Activated CD8-positive, alpha-beta T cell treated with anti-CD3 and anti-CD28 coated beads, Interleukin-2, amount 10 ng/mL, durations not matched to agents 7 days and 5 days (primary cell): ENCODE measurements at regions not wholly inside any gene's neighbourhood (a gene's known extent, or its start where the extent isn't known, plus 50 kb on each side); places are given as distances from the start of the nearest gene placed in this dataset.

Experiments used
- ATAC-seq: fragments of 150-1000 bp; cut with Tn5 transposase; one replicate; pipeline ENCODE4 v1.10.0; 2021; ENCODE audit warnings: moderate library complexity
- CTCF ChIA-PET: fragments of 350-600 bp; sonication (Branson Sonifier 250); formaldehyde crosslinking; loops from one replicate; lab custom pipeline; 2021; ENCODE audit warnings: antibody characterized with exemption; lab: Charles Lee
- POLR2A ChIA-PET: fragments of 350-600 bp; sonication (Branson Sonifier 250); formaldehyde crosslinking; loops from one replicate; lab custom pipeline; 2021; ENCODE audit warnings: antibody characterized with exemption; lab: Charles Lee
- DNase-seq: peaks from one replicate; pipeline ENCODE4 v3.0.0-alpha.2; 2020
- H3K27ac Mint-ChIP-seq: one replicate; pipeline ENCODE4 v1.8.0; 2021; ENCODE audit warnings: mild to moderate bottlenecking, mixed read lengths
- H3K27me3 Mint-ChIP-seq: one replicate; pipeline ENCODE4 v1.8.0; 2021; ENCODE audit warnings: low read depth, mixed read lengths
- H3K36me3 Mint-ChIP-seq: one replicate; pipeline ENCODE4 v1.8.0; 2021; ENCODE audit warnings: low read depth, mixed read lengths
- H3K4me1 Mint-ChIP-seq: one replicate; pipeline ENCODE4 v1.8.0; 2021; ENCODE audit warnings: low read depth, mixed read lengths
- H3K4me3 Mint-ChIP-seq: one replicate; pipeline ENCODE4 v1.8.0; 2021; ENCODE audit warnings: mild to moderate bottlenecking, mixed read lengths
- H3K9me3 Mint-ChIP-seq: one replicate; pipeline ENCODE4 v1.8.0; 2022; ENCODE audit warnings: mixed read lengths; ENCODE audit not compliant: insufficient read depth

DNA sequence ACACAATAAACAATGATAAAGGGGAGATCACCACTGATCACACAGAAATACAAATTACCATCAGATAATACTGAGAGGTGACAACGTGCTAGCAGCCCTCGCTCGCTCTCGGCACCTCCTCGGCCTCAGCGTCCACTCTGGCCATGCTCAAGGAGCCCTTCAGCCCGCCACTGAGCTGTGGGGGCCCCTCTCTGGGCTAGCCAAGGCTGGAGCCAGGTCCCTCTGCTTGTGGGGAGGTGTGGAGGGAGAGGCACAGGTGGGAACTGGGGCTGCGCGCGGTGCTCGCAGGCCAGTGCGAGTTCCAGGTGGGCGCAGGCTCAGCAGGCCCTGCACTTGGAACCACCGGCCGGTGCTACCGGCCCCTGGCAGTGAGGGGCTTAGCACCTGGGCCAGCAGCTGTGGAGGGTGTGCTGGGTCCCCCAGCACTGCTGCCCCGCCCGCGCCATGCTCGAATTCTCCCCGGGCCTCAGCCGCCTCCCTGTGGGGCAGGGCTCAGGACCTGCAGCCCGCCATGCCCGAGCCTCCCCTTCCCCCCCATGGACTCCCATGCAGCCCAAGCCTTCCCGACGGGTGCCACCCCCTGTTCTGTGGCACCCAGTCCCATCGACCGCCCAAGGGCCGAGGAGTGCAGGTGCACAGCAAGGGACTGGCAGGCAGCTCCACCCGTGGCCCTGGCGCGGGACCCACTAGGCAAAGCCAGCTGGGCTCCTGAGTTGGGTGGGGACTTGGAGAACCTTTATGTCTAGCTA, 340.0 kb upstream of the GULP1 start:
- Mint-ChIP-seq H3K4me3 (no peak overlapping the region), H3K27me3 (no peaks in the 10 kb centered on the region), H3K36me3 (no peaks in the 10 kb centered on the region), H3K9me3 (peaks cover 7% of the 10 kb centered on the region), H3K4me1 (no peaks in the 10 kb centered on the region), H3K27ac (no peak overlapping the region)
- no peak for DNase-seq
- ChIA-PET CTCF (no interaction called here), POLR2A (no interaction called here)
- no peak for ATAC-seq

DNA sequence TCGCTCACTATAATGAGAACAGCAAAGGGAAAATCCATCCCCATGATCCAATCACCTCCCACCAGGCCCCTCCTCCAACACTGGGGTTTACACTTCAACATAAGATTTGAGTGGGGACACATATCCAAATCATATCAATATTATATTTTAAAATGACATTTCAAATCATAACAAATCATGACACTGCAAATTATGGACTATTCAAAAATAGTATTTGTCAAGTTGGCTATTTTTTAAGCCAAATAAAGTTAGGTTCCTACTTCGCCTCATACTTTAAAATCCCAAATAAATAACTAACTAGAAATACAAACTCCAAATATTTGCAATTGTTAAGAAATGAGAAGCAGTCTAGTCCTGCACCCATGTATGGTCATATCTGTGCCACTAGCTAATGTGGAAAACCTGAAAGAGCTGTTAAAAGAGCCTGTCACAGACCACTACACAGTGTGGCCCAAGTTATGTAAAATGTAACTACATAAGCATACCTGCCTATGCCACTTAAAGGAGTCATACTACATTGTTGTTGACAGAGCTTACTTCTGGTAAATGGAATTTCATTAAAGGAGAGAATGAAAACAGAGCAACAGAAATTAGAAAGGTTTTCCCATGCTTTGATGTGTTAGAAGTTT, 334.7 kb upstream of the GULP1 start:
- POLR2A ChIA-PET = no interaction called here
- CTCF ChIA-PET = no interaction called here

DNA sequence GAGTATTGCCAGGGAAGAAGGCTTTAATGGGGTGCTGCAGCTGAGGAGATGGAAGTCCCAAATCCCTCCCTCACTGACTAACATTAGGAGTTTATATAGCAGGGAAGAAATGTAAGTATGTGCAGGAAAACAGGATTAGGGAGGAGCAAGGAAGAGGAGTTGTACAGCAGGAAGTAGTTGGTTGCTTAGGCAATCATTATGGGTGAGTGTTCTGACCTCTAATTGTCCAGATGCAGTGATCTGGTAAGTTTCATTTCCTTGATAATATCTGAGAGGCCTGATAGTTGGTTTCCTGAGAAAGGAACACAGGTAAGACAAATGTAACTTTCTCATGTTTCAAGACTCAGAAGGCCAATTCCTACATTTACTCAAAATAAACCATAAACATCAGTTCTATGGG, 331.9 kb upstream of the GULP1 start:
- Mint-ChIP-seq H3K27ac (no peak overlapping the region), H3K4me1 (peaks cover 4% of the 10 kb centered on the region), H3K36me3 (no peaks in the 10 kb centered on the region), H3K9me3 (no peaks in the 10 kb centered on the region), H3K4me3 (no peak overlapping the region), H3K27me3 (no peaks in the 10 kb centered on the region)
- DNase-seq = no peak
- ChIA-PET CTCF (no interaction called here), POLR2A (no interaction called here)
- no peak for ATAC-seq

More for the DNA sequence above, 334.7 kb upstream of the GULP1 start:
- H3K36me3 Mint-ChIP-seq = no peaks in the 10 kb centered on the region
- no peaks in the 10 kb centered on the region for H3K27me3 Mint-ChIP-seq
- peaks cover 4% of the 10 kb centered on the region for H3K4me1 Mint-ChIP-seq
- no peak for DNase-seq
- H3K27ac Mint-ChIP-seq = no peak overlapping the region
- H3K4me3 Mint-ChIP-seq = no peak overlapping the region
- ATAC-seq = no peak
- peaks cover 5% of the 10 kb centered on the region for H3K9me3 Mint-ChIP-seq

DNA sequence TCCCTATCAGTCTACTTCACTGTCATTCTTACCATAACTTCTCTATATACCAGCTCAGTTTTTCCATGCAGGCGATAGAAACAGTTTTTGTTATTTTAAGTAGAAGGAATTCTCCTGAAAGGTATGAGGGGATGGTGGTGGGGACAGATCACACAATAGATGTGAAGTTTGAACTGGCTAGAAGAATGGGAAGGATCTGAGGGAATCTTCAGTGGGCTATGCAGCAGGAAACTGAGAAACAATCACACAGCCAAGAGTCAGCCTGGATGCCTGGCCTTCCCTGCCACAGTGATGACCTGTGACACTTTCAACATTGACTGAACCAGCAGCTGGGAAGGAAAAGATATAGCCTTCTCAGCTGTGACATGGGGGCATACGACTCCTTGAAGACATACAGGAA, 329.1 kb upstream of the GULP1 start:
- Mint-ChIP-seq H3K9me3 (no peaks in the 10 kb centered on the region), H3K27me3 (no peaks in the 10 kb centered on the region), H3K36me3 (no peaks in the 10 kb centered on the region), H3K4me1 (peaks cover 4% of the 10 kb centered on the region), H3K27ac (no peak overlapping the region), H3K4me3 (no peak overlapping the region)
- no peak for ATAC-seq
- ChIA-PET CTCF (no interaction called here), POLR2A (no interaction called here)
- DNase-seq = no peak

DNA sequence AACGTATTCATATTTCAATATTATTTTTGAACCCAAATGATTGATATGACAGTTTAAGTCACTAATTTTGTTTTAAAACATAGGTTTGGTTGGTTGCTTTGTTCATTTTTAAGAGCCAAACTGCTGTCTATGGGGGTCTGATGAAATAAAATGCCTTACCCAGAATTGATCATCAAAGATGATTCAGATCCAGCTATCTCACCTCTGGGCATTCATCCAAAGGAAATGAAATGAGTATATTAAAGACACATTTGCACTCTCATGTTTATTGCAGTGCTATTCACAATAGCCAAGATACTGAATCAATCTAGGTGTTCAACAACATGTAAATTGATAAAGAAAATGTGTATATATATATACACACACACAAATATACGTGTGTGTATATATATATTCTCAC, 326.9 kb upstream of the GULP1 start:
- Mint-ChIP-seq H3K4me3 (no peak overlapping the region), H3K4me1 (peaks cover 3% of the 10 kb centered on the region), H3K27me3 (no peaks in the 10 kb centered on the region), H3K27ac (no peak overlapping the region), H3K9me3 (no peaks in the 10 kb centered on the region), H3K36me3 (no peaks in the 10 kb centered on the region)
- POLR2A ChIA-PET = no interaction called here
- DNase-seq (no peak), ATAC-seq (no peak)
- CTCF ChIA-PET = no interaction called here

DNA sequence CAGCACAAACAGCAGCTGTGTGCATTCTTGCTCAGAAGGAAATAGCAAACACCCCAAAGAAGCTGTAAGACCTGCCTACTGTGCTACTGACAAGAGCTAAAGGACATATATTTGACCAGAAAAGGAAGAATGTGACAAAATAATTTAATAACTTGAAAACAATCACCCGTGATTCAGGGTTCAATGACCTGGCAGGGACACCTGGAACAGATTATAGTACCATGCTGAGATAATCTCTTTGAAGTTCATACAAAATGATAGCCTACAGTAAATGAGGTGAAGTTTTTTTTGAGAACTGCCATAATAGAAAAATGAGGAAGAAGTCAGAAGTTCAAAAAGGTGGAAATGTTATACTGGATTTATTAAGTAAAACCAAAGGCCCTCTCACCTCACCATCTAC, 324.8 kb upstream of the GULP1 start:
- no peak overlapping the region for H3K27ac Mint-ChIP-seq
- H3K4me3 Mint-ChIP-seq = no peak overlapping the region
- no peak for ATAC-seq
- DNase-seq = no peak
- no peaks in the 10 kb centered on the region for H3K36me3 Mint-ChIP-seq
- no peaks in the 10 kb centered on the region for H3K4me1 Mint-ChIP-seq
- CTCF ChIA-PET = no interaction called here
- POLR2A ChIA-PET = no interaction called here
- no peaks in the 10 kb centered on the region for H3K27me3 Mint-ChIP-seq
- no peaks in the 10 kb centered on the region for H3K9me3 Mint-ChIP-seq

DNA sequence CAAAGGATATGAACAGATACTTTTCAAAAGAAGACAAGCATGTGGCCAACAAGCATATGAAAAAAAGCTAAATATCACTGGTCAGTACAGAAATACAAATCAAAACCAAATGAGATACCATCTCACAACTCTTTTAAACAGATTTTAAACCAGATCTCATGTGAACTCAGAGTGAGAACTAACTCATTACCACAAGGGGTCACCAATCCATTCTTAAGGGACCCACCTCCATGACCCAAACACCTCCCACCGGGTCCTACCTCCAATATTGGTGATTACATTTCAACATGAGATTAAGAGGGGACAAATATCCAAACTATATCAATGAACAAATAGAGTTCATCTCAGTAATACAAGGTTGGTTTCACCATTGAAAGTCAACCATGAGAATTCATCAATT, 319.8 kb upstream of the GULP1 start:
- POLR2A ChIA-PET = no interaction called here

DNA sequence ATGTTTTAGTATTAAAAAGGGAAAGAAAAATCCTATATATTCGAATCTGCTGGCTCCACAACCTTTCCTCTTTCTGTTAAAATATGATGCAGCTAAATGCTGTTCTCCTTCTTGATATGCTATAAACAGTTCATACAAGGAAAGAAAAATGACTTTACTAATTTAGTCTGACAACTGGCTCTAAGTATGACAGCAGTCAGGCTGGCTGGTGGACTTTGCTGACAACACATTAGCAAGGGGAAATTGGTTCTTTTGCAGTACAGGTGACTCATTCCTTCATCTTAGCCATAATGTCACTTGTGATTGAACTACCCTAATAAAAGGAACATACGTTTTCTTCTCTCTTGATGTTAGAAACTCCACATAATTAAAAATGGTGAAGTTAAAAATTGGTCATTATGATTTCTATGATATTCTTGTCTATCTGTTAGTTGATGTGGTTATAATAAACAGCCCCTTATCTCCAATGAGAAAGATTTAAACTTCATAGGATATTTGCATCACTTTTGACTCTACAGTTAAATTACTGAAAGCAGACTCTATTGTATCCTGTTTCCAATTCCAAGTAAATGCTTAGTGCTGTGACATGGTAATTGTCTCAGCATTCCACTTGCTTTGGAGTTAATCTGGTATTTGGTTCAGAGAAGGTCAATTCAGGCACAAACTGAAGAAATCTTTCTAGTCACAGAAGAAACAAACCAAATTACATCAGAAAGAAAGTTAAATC, 315.3 kb upstream of the GULP1 start:
- POLR2A ChIA-PET = no interaction called here
- H3K36me3 Mint-ChIP-seq = no peaks in the 10 kb centered on the region
- H3K4me3 Mint-ChIP-seq = no peak overlapping the region
- no peak for DNase-seq
- CTCF ChIA-PET = no interaction called here
- ATAC-seq = no peak
- no peaks in the 10 kb centered on the region for H3K27me3 Mint-ChIP-seq
- H3K27ac Mint-ChIP-seq = no peak overlapping the region
- H3K9me3 Mint-ChIP-seq = no peaks in the 10 kb centered on the region
- no peaks in the 10 kb centered on the region for H3K4me1 Mint-ChIP-seq

More for the DNA sequence above, 319.8 kb upstream of the GULP1 start:
- ATAC-seq (no peak), DNase-seq (no peak)
- Mint-ChIP-seq H3K27me3 (no peaks in the 10 kb centered on the region), H3K27ac (no peak overlapping the region), H3K9me3 (no peaks in the 10 kb centered on the region), H3K4me1 (no peaks in the 10 kb centered on the region), H3K4me3 (no peak overlapping the region), H3K36me3 (no peaks in the 10 kb centered on the region)
- CTCF ChIA-PET = no interaction called here

DNA sequence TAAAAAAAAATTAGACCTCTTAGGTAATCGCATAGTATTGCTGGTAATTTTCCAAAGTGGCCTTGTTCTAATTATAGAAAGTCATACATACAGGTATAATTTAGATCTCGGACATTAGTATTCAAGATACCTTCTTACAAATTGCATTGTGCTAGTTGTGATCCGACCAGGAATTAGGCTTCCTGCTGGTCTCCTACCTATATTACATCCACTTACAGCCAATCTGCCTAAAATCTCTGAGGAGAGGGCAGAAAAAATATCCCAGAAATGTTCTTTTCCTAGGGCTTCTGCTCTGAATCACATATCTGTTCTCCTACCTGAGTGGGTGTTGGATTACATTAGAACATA, 314.7 kb upstream of the GULP1 start:
- no peak for ATAC-seq
- Mint-ChIP-seq H3K4me3 (no peak overlapping the region), H3K36me3 (no peaks in the 10 kb centered on the region), H3K9me3 (no peaks in the 10 kb centered on the region), H3K27ac (no peak overlapping the region), H3K27me3 (no peaks in the 10 kb centered on the region), H3K4me1 (no peaks in the 10 kb centered on the region)
- CTCF ChIA-PET = no interaction called here
- DNase-seq = no peak
- POLR2A ChIA-PET = no interaction called here

DNA sequence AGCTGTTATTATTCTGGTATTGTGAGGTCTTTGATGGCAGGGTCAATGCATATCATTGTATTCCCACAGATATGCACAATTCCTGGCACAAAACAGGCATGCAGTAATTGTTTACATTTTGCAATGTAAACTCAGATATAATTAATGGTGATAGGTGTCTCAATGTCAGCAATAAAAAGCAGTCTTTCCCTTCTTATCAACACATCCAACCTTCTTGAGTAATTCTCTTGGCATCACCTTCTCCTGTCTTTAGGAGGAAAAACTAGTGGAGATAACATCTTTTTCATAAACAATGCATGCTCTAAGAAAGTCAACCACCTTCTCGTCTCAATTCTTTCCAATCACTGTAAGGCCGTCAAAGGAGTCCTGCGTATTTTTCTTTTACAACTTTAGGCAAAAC, 313.3 kb upstream of the GULP1 start:
- ChIA-PET POLR2A (no interaction called here), CTCF (no interaction called here)
- no peak overlapping the region for H3K4me3 Mint-ChIP-seq
- no peak overlapping the region for H3K27ac Mint-ChIP-seq
- ATAC-seq = no peak
- H3K4me1 Mint-ChIP-seq = no peaks in the 10 kb centered on the region
- no peaks in the 10 kb centered on the region for H3K36me3 Mint-ChIP-seq
- no peaks in the 10 kb centered on the region for H3K9me3 Mint-ChIP-seq
- DNase-seq = no peak
- no peaks in the 10 kb centered on the region for H3K27me3 Mint-ChIP-seq

DNA sequence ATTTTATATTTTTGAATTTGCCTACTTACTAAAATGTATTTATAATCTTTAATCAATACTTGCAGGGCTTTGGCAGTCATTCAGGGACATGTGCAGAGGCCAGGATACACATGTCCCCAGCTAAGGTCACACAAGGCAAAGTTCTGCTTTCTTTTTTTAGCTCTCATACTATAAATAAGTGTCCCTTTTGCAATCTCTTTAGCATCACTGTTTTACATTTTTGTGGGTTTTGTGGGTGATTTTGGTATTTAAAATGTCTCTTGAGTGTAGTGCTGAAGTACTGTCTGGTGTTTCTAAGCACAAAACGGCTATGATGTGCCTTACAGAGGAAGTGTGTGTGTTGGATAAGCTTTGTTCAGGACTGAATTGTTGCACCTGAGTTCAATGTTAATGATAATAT, 309.0 kb upstream of the GULP1 start:
- DNase-seq = no peak
- Mint-ChIP-seq H3K27me3 (no peaks in the 10 kb centered on the region), H3K27ac (no peak overlapping the region), H3K36me3 (no peaks in the 10 kb centered on the region), H3K4me1 (no peaks in the 10 kb centered on the region), H3K4me3 (no peak overlapping the region), H3K9me3 (no peaks in the 10 kb centered on the region)
- ChIA-PET CTCF (no interaction called here), POLR2A (no interaction called here)
- ATAC-seq = no peak

DNA sequence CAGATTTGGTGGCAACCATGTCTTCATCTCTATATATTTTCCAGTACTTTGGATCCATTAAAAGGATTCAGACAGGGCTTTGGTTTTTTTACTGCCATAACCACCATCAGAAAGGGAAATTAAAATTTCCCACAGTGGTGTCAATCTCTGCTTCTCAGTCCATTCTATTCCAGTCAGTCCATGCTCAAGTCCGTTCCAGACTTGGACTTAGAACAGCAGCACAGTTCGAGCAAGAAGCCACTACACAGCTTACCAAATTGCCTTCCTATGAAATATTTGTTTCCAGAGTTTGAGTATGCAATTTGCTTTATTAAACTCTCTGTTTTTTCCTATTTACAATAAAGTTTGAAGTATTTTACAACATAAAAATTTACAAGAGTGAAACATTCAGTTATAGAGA, 306.5 kb upstream of the GULP1 start:
- CTCF ChIA-PET = no interaction called here
- H3K36me3 Mint-ChIP-seq = no peaks in the 10 kb centered on the region

More for the DNA sequence above, 306.5 kb upstream of the GULP1 start:
- DNase-seq = no peak
- POLR2A ChIA-PET = no interaction called here
- Mint-ChIP-seq H3K27me3 (no peaks in the 10 kb centered on the region), H3K9me3 (no peaks in the 10 kb centered on the region), H3K4me3 (no peak overlapping the region), H3K27ac (no peak overlapping the region), H3K4me1 (peaks cover 15% of the 10 kb centered on the region)
- ATAC-seq = no peak
